Parathyroid adenoma (tissue), 2 donors: ENCODE measurements at regions not wholly inside any gene's neighbourhood (a gene's known extent, or its start where the extent isn't known, plus 50 kb on each side); places are given as distances from the start of the nearest gene placed in this dataset.

Experiments used
- H2AFZ ChIP-seq: fragments of 300-600 bp; sonication (generic); one replicate; pipeline ENCODE4 v1.7.0; 2017; ENCODE audit warnings: antibody characterized with exemption, mild to moderate bottlenecking
- H3K27ac ChIP-seq: fragments of 300-600 bp; sonication (generic); one replicate; pipeline ENCODE4 v1.7.0; 2017
- H3K27me3 ChIP-seq: fragments of 300-600 bp; sonication (generic); one replicate; pipeline ENCODE4 v1.7.0; 2017; ENCODE audit warnings: low read length; ENCODE audit not compliant: control insufficient read depth, insufficient read depth
- H3K36me3 ChIP-seq: fragments of 300-600 bp; sonication (generic); one replicate; pipeline ENCODE4 v1.7.0; 2017; ENCODE audit warnings: low read length; ENCODE audit not compliant: control insufficient read depth, insufficient read depth
- H3K4me1 ChIP-seq: fragments of 300-600 bp; sonication (generic); one replicate; pipeline ENCODE4 v1.7.0; 2017; ENCODE audit warnings: control low read depth
- H3K4me2 ChIP-seq: fragments of 300-600 bp; sonication (generic); one replicate; pipeline ENCODE4 v1.7.0; 2017; ENCODE audit warnings: low read length
- H3K4me3 ChIP-seq: fragments of 300-600 bp; sonication (generic); one replicate; pipeline ENCODE4 v1.7.0; 2017; ENCODE audit warnings: low read depth, low read length
- H3K79me2 ChIP-seq: fragments of 300-600 bp; sonication (generic); one replicate; pipeline ENCODE4 v1.7.0; 2017; ENCODE audit warnings: control low read depth
- H3K9ac ChIP-seq: fragments of 300-600 bp; sonication (generic); one replicate; pipeline ENCODE4 v1.7.0; 2017; ENCODE audit warnings: mild to moderate bottlenecking
- H3K9me3 ChIP-seq: fragments of 300-600 bp; sonication (generic); one replicate; pipeline ENCODE4 v1.7.0; 2017; ENCODE audit warnings: low read length; ENCODE audit not compliant: control insufficient read depth
- CTCF ChIP-seq: fragments of 300-600 bp; sonication (generic); IDR thresholded peaks from one replicate; pipeline ENCODE4 v1.7.0; 2017; ENCODE audit warnings: antibody characterized with exemption, mild to moderate bottlenecking
- donor health status: primary hyperparathyroidism.

- TF ChIP-seq CTCF, result no peak
- Histone ChIP-seq H3K9ac (no peak overlapping the region), H3K4me1 (no peaks in the 10 kb centered on the region), H3K27me3 (no peaks in the 10 kb centered on the region), H3K36me3 (no peaks in the 10 kb centered on the region), H2AFZ (no peak overlapping the region), H3K9me3 (no peaks in the 10 kb centered on the region), H3K4me2 (no peak overlapping the region), H3K4me3 (no peak overlapping the region), H3K79me2 (no peaks in the 10 kb centered on the region), H3K27ac (no peak overlapping the region)
Measured at GRCh38 chr2:199160081-199160480, 297.7 kb downstream of the SATB2 start.

GRCh38 chr2:199148076-199148845 lies 309.5 kb downstream of the SATB2 start:
- no peak overlapping the region for H3K9ac ChIP-seq
- TF ChIP-seq CTCF, result no peak
- H3K79me2 ChIP-seq, result no peaks in the 10 kb centered on the region
- H3K4me1 ChIP-seq, result no peaks in the 10 kb centered on the region
- no peaks in the 10 kb centered on the region for H3K36me3 ChIP-seq
- H3K27me3 ChIP-seq, result no peaks in the 10 kb centered on the region
- H3K27ac ChIP-seq, result no peak overlapping the region
- H3K4me2 ChIP-seq, result no peak overlapping the region
- no peaks in the 10 kb centered on the region for H3K9me3 ChIP-seq
- no peak overlapping the region for H3K4me3 ChIP-seq
- no peak overlapping the region for H2AFZ ChIP-seq

GRCh38 chr2:199147216-199147615 lies 310.5 kb downstream of the SATB2 start:
- Histone ChIP-seq H2AFZ (no peak overlapping the region), H3K27me3 (no peaks in the 10 kb centered on the region), H3K4me2 (no peak overlapping the region), H3K79me2 (no peaks in the 10 kb centered on the region), H3K36me3 (no peaks in the 10 kb centered on the region), H3K4me1 (no peaks in the 10 kb centered on the region), H3K9me3 (no peaks in the 10 kb centered on the region), H3K4me3 (no peak overlapping the region), H3K27ac (no peak overlapping the region), H3K9ac (no peak overlapping the region)
- no peak for TF ChIP-seq CTCF

- Histone ChIP-seq H3K27ac (no peak overlapping the region), H3K27me3 (no peaks in the 10 kb centered on the region), H3K4me3 (no peak overlapping the region), H3K4me2 (no peak overlapping the region), H3K9ac (no peak overlapping the region), H3K9me3 (no peaks in the 10 kb centered on the region), H3K36me3 (no peaks in the 10 kb centered on the region), H2AFZ (no peak overlapping the region), H3K79me2 (no peaks in the 10 kb centered on the region), H3K4me1 (no peaks in the 10 kb centered on the region)
- TF ChIP-seq CTCF, result no peak
Measured at GRCh38 chr2:199144546-199144945, 313.2 kb downstream of the SATB2 start.

GRCh38 chr2:199144036-199144435 lies 313.7 kb downstream of the SATB2 start:
- no peak for TF ChIP-seq CTCF

More at GRCh38 chr2:199144036-199144435, 313.7 kb downstream of the SATB2 start:
- H3K4me3 ChIP-seq, result no peak overlapping the region
- no peaks in the 10 kb centered on the region for H3K36me3 ChIP-seq
- H3K27me3 ChIP-seq, result no peaks in the 10 kb centered on the region
- H3K27ac ChIP-seq, result no peak overlapping the region
- H3K9ac ChIP-seq, result no peak overlapping the region
- H3K4me1 ChIP-seq, result no peaks in the 10 kb centered on the region
- H2AFZ ChIP-seq, result no peak overlapping the region
- H3K79me2 ChIP-seq, result no peaks in the 10 kb centered on the region
- H3K4me2 ChIP-seq, result no peak overlapping the region
- H3K9me3 ChIP-seq, result no peaks in the 10 kb centered on the region
